Osteocyte (in vitro differentiated cells): ENCODE measurements at regions not wholly inside any gene's neighbourhood (a gene's known extent, or its start where the extent isn't known, plus 50 kb on each side); places are given as distances from the start of the nearest gene placed in this dataset.

ENCODE experiments used
- DNase-seq: peaks from one replicate; pipeline ENCODE4 v3.0.0; 2021; ENCODE audit warnings: mixed read lengths; ENCODE audit not compliant: unreplicated experiment; ENCODE audit errors: extremely low spot score
- H3K27ac Mint-ChIP-seq: one replicate; pipeline ENCODE4 v1.8.0; 2021; ENCODE audit warnings: mild to moderate bottlenecking, mixed read lengths; ENCODE audit not compliant: unreplicated experiment
- H3K27me3 Mint-ChIP-seq: one replicate; pipeline ENCODE4 v1.8.0; 2021; ENCODE audit warnings: mixed read lengths; ENCODE audit not compliant: unreplicated experiment
- H3K36me3 Mint-ChIP-seq: one replicate; pipeline ENCODE4 v1.8.0; 2021; ENCODE audit warnings: mixed read lengths; ENCODE audit not compliant: unreplicated experiment
- H3K4me1 Mint-ChIP-seq: one replicate; pipeline ENCODE4 v1.8.0; 2021; ENCODE audit warnings: mixed read lengths; ENCODE audit not compliant: unreplicated experiment
- H3K4me3 Mint-ChIP-seq: one replicate; pipeline ENCODE4 v1.8.0; 2021; ENCODE audit warnings: mild to moderate bottlenecking, moderate library complexity, mixed read lengths; ENCODE audit not compliant: unreplicated experiment
- H3K9me3 Mint-ChIP-seq: one replicate; pipeline ENCODE4 v1.8.0; 2021; ENCODE audit warnings: mixed read lengths; ENCODE audit not compliant: unreplicated experiment
- CTCF ChIP-seq: fragments of 200-600 bp; sonication (generic); IDR thresholded peaks from 2 replicates; pipeline ENCODE4 v1.5.0; 2021; ENCODE audit warnings: antibody characterized with exemption, mild to moderate bottlenecking, moderate library complexity

GRCh38 chr7:52656098-52656497 lies 379.3 kb upstream of the POM121L12 start:
- Mint-ChIP-seq H3K36me3 (no peaks in the 10 kb centered on the region), H3K27me3 (no peaks in the 10 kb centered on the region), H3K4me1 (no peaks in the 10 kb centered on the region), H3K4me3 (no peak overlapping the region), H3K27ac (no peak overlapping the region), H3K9me3 (peaks cover 36% of the 10 kb centered on the region)
- TF ChIP-seq CTCF = no peak
- DNase-seq = no peak

- no peaks in the 10 kb centered on the region for H3K27me3 Mint-ChIP-seq
- H3K27ac Mint-ChIP-seq = no peak overlapping the region
- H3K36me3 Mint-ChIP-seq = no peaks in the 10 kb centered on the region
- TF ChIP-seq CTCF = no peak
- peaks cover 37% of the 10 kb centered on the region for H3K9me3 Mint-ChIP-seq
- no peak overlapping the region for H3K4me3 Mint-ChIP-seq
- no peak for DNase-seq
- no peaks in the 10 kb centered on the region for H3K4me1 Mint-ChIP-seq
Measured at GRCh38 chr7:52652621-52653020, 382.8 kb upstream of the POM121L12 start.

- no peak overlapping the region for H3K4me3 Mint-ChIP-seq
- no peak for TF ChIP-seq CTCF
- H3K36me3 Mint-ChIP-seq = no peaks in the 10 kb centered on the region
- H3K27me3 Mint-ChIP-seq = no peaks in the 10 kb centered on the region
- peaks cover 36% of the 10 kb centered on the region for H3K9me3 Mint-ChIP-seq
- no peak for DNase-seq
- H3K27ac Mint-ChIP-seq = no peak overlapping the region
- no peaks in the 10 kb centered on the region for H3K4me1 Mint-ChIP-seq
Measured at GRCh38 chr7:52648872-52649271, 386.6 kb upstream of the POM121L12 start.

- no peaks in the 10 kb centered on the region for H3K27me3 Mint-ChIP-seq
- no peak for DNase-seq
- H3K4me1 Mint-ChIP-seq = no peaks in the 10 kb centered on the region
- no peaks in the 10 kb centered on the region for H3K36me3 Mint-ChIP-seq
- H3K9me3 Mint-ChIP-seq = peaks cover 29% of the 10 kb centered on the region
- H3K4me3 Mint-ChIP-seq = no peak overlapping the region
- H3K27ac Mint-ChIP-seq = no peak overlapping the region
- no peak for TF ChIP-seq CTCF
Measured at GRCh38 chr7:52647046-52647445, 388.4 kb upstream of the POM121L12 start.

GRCh38 chr7:52639981-52640380 lies 395.5 kb upstream of the POM121L12 start:
- H3K4me1 Mint-ChIP-seq = no peaks in the 10 kb centered on the region
- no peak overlapping the region for H3K27ac Mint-ChIP-seq
- no peaks in the 10 kb centered on the region for H3K27me3 Mint-ChIP-seq
- TF ChIP-seq CTCF = no peak
- no peak overlapping the region for H3K4me3 Mint-ChIP-seq
- no peaks in the 10 kb centered on the region for H3K36me3 Mint-ChIP-seq
- no peak for DNase-seq
- H3K9me3 Mint-ChIP-seq = peaks cover 25% of the 10 kb centered on the region
